ENCODE measurements at regions not wholly inside any gene's neighbourhood (a gene's known extent, or its start where the extent isn't known, plus 50 kb on each side); places are given as distances from the start of the nearest gene placed in this dataset.

GRCh38 chr11:95680169-95680929, 109.2 kb downstream of the FAM76B start:
- TF ChIP-seq POLR2AphosphoS5 (IDR thresholded peaks at IDR 0.05; ENCODE audit: borderline replicate concordance, low read depth, low read length), result no peak
- no peak for TF ChIP-seq EZH2 (IDR thresholded peaks at IDR 0.05)

All from SK-N-MC (cell line).